H1 (cell line): ENCODE measurements at regions not wholly inside any gene's neighbourhood (a gene's known extent, or its start where the extent isn't known, plus 50 kb on each side); places are given as distances from the start of the nearest gene placed in this dataset.

ENCODE experiments used
- PHF8 ChIP-seq: fragments of 200-600 bp; sonication (generic); conservative IDR thresholded peaks from 2 replicates; pipeline ENCODE4 v1.7.1; 2012; ENCODE audit warnings: low read depth, mild to moderate bottlenecking, inconsistent platforms, low read length, moderate library complexity
- SAP30 ChIP-seq: fragments of 300-600 bp; sonication (generic); IDR thresholded peaks from 2 replicates; pipeline ENCODE4 v1.7.1; 2012; ENCODE audit warnings: low read length, moderate library complexity, mild to moderate bottlenecking, inconsistent platforms; ENCODE audit not compliant: insufficient read depth, insufficient replicate concordance
- SRF ChIP-seq: IDR thresholded peaks from 2 replicates; pipeline ENCODE4 v1.6.1; 2011; ENCODE audit warnings: mild to moderate bottlenecking, low read depth, low read length, moderate library complexity
- TF ChIP-seq, protein P1 (sequence below): fragments of 300-600 bp; sonication (generic); IDR thresholded peaks from 2 replicates; pipeline ENCODE4 v1.7.1; 2012; ENCODE audit warnings: low read length, moderate library complexity, mild to moderate bottlenecking, inconsistent platforms; ENCODE audit not compliant: insufficient replicate concordance

DNA sequence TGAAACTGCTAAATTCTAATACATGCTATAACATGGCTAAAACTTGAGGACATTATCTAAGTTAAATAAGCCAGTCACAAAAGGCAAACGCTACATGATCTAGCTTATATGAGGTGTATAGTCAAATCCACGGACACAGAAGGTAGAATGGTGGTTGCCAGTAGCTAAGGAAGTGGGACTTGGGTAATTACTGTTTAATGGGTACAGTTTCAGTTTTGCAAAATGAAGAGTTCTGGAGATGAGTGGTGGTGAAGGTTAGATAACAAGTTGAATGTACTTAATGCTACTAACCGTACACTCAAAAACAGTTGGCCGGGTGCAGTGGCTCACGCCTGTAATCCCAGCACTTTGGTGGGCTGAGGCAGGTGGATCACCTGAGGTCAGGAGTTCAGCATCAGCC, 644.5 kb upstream of the DIPK2B start (continued):
- TF ChIP-seq, protein P1, sequence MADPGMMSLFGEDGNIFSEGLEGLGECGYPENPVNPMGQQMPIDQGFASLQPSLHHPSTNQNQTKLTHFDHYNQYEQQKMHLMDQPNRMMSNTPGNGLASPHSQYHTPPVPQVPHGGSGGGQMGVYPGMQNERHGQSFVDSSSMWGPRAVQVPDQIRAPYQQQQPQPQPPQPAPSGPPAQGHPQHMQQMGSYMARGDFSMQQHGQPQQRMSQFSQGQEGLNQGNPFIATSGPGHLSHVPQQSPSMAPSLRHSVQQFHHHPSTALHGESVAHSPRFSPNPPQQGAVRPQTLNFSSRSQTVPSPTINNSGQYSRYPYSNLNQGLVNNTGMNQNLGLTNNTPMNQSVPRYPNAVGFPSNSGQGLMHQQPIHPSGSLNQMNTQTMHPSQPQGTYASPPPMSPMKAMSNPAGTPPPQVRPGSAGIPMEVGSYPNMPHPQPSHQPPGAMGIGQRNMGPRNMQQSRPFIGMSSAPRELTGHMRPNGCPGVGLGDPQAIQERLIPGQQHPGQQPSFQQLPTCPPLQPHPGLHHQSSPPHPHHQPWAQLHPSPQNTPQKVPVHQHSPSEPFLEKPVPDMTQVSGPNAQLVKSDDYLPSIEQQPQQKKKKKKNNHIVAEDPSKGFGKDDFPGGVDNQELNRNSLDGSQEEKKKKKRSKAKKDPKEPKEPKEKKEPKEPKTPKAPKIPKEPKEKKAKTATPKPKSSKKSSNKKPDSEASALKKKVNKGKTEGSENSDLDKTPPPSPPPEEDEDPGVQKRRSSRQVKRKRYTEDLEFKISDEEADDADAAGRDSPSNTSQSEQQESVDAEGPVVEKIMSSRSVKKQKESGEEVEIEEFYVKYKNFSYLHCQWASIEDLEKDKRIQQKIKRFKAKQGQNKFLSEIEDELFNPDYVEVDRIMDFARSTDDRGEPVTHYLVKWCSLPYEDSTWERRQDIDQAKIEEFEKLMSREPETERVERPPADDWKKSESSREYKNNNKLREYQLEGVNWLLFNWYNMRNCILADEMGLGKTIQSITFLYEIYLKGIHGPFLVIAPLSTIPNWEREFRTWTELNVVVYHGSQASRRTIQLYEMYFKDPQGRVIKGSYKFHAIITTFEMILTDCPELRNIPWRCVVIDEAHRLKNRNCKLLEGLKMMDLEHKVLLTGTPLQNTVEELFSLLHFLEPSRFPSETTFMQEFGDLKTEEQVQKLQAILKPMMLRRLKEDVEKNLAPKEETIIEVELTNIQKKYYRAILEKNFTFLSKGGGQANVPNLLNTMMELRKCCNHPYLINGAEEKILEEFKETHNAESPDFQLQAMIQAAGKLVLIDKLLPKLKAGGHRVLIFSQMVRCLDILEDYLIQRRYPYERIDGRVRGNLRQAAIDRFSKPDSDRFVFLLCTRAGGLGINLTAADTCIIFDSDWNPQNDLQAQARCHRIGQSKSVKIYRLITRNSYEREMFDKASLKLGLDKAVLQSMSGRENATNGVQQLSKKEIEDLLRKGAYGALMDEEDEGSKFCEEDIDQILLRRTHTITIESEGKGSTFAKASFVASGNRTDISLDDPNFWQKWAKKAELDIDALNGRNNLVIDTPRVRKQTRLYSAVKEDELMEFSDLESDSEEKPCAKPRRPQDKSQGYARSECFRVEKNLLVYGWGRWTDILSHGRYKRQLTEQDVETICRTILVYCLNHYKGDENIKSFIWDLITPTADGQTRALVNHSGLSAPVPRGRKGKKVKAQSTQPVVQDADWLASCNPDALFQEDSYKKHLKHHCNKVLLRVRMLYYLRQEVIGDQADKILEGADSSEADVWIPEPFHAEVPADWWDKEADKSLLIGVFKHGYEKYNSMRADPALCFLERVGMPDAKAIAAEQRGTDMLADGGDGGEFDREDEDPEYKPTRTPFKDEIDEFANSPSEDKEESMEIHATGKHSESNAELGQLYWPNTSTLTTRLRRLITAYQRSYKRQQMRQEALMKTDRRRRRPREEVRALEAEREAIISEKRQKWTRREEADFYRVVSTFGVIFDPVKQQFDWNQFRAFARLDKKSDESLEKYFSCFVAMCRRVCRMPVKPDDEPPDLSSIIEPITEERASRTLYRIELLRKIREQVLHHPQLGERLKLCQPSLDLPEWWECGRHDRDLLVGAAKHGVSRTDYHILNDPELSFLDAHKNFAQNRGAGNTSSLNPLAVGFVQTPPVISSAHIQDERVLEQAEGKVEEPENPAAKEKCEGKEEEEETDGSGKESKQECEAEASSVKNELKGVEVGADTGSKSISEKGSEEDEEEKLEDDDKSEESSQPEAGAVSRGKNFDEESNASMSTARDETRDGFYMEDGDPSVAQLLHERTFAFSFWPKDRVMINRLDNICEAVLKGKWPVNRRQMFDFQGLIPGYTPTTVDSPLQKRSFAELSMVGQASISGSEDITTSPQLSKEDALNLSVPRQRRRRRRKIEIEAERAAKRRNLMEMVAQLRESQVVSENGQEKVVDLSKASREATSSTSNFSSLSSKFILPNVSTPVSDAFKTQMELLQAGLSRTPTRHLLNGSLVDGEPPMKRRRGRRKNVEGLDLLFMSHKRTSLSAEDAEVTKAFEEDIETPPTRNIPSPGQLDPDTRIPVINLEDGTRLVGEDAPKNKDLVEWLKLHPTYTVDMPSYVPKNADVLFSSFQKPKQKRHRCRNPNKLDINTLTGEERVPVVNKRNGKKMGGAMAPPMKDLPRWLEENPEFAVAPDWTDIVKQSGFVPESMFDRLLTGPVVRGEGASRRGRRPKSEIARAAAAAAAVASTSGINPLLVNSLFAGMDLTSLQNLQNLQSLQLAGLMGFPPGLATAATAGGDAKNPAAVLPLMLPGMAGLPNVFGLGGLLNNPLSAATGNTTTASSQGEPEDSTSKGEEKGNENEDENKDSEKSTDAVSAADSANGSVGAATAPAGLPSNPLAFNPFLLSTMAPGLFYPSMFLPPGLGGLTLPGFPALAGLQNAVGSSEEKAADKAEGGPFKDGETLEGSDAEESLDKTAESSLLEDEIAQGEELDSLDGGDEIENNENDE, result no peak
- TF ChIP-seq PHF8, result no peak
- no peak for TF ChIP-seq SAP30
- TF ChIP-seq SRF, result no peak
